ENCODE measurements at regions not wholly inside any gene's neighbourhood (a gene's known extent, or its start where the extent isn't known, plus 50 kb on each side); places are given as distances from the start of the nearest gene placed in this dataset.

- H3K4me3 Mint-ChIP-seq = no peak overlapping the region
Measured at GRCh38 chr22:19615001-19615461, 90.8 kb upstream of the CLDN5 start.

GRCh38 chr22:19615867-19616581, 91.8 kb upstream of the CLDN5 start:
- H3K4me1 ChIP-seq (ENCODE audit: control insufficient read depth in 1 of 2, insufficient read depth in 2 of 2, low read length in 2 of 2) = no peaks in the 10 kb centered on the region
- H3K4me2 ChIP-seq (replicated peaks; ENCODE audit: extremely low read depth, low read length, poor library complexity, severe bottlenecking) = no peak overlapping the region
- no peaks in the 10 kb centered on the region for H3K27me3 ChIP-seq (ENCODE audit: control insufficient read depth in 2 of 2, insufficient read depth in 2 of 2, low read length in 2 of 2)
- no peaks in the 10 kb centered on the region for H3K9me3 ChIP-seq (replicated peaks in 1 of 2; ENCODE audit: control insufficient read depth in 1 of 2, insufficient read depth in 1 of 2, low read length in 2 of 2)
- H3K36me3 ChIP-seq (replicated peaks in 1 of 2; ENCODE audit: control insufficient read depth in 1 of 2, insufficient read depth in 2 of 2, low read length in 2 of 2) = no peaks in the 10 kb centered on the region
- no peak overlapping the region for H3K9ac ChIP-seq (ENCODE audit: insufficient read depth, low read length, poor library complexity, severe bottlenecking)
- H3K4me3 Mint-ChIP-seq = no peak overlapping the region
- intact Hi-C loops (cut with micrococcal nuclease) = no loop called here
- no peak overlapping the region for H3K27ac Mint-ChIP-seq
- no peak overlapping the region for H3K27ac ChIP-seq (ENCODE audit: low read depth in 1 of 2, low read length in 2 of 2)
- peaks cover 4 to 9% (median 5%) of the 10 kb centered on the region in 3 donors for H3K27me3 Mint-ChIP-seq (ENCODE audit: low read depth in 3 of 3)
- no peak for TF ChIP-seq CTCF (IDR thresholded peaks at IDR 0.05)
- peaks cover 5% of the 10 kb centered on the region for H3K4me1 Mint-ChIP-seq
- DNase-seq = no peak
- 89% methylated on average over 4 of the region's 9 CpGs for WGBS (ENCODE audit: insufficient coverage)
- H3K4me3 ChIP-seq (replicated peaks in 1 of 3; ENCODE audit: low read depth in 2 of 3, low read length in 3 of 3) = no peak overlapping the region
- no peaks in the 10 kb centered on the region for H3K79me2 ChIP-seq (ENCODE audit: insufficient read depth, low read length)
- H3K36me3 Mint-ChIP-seq = no peaks in the 10 kb centered on the region
- H3K9me3 Mint-ChIP-seq = no peaks in the 10 kb centered on the region
- H4K20me1 ChIP-seq (ENCODE audit: insufficient read depth, low read length) = no peaks in the 10 kb centered on the region
- H2AFZ ChIP-seq (ENCODE audit: insufficient read depth, low read depth, low read length, poor library complexity, severe bottlenecking) = no peak overlapping the region

More at GRCh38 chr22:19615001-19615461, 90.8 kb upstream of the CLDN5 start:
- Mint-ChIP-seq H3K27ac (no peak overlapping the region), H3K27me3 (ENCODE audit: low read depth in 3 of 3) (peaks cover 3 to 6% (median 4%) of the 10 kb centered on the region in 3 donors), H3K36me3 (no peaks in the 10 kb centered on the region), H3K4me1 (peaks cover 5% of the 10 kb centered on the region), H3K9me3 (no peaks in the 10 kb centered on the region)
- intact Hi-C loops (cut with micrococcal nuclease) = no loop called here
- H2AFZ ChIP-seq (ENCODE audit: insufficient read depth, low read depth, low read length, poor library complexity, severe bottlenecking) = no peak overlapping the region
- no peak for DNase-seq
- H3K36me3 ChIP-seq (replicated peaks in 1 of 2; ENCODE audit: control insufficient read depth in 1 of 2, insufficient read depth in 2 of 2, low read length in 2 of 2) = no peaks in the 10 kb centered on the region
- H3K79me2 ChIP-seq (ENCODE audit: insufficient read depth, low read length) = no peaks in the 10 kb centered on the region
- no peaks in the 10 kb centered on the region for H3K9me3 ChIP-seq (replicated peaks in 1 of 2; ENCODE audit: control insufficient read depth in 1 of 2, insufficient read depth in 1 of 2, low read length in 2 of 2)
- H3K4me3 ChIP-seq (replicated peaks in 1 of 3; ENCODE audit: low read depth in 2 of 3, low read length in 3 of 3) = no peak overlapping the region
- no peak for TF ChIP-seq CTCF (IDR thresholded peaks at IDR 0.05)
- no peak overlapping the region for H3K9ac ChIP-seq (ENCODE audit: insufficient read depth, low read length, poor library complexity, severe bottlenecking)
- no peaks in the 10 kb centered on the region for H4K20me1 ChIP-seq (ENCODE audit: insufficient read depth, low read length)
- no peaks in the 10 kb centered on the region for H3K4me1 ChIP-seq (ENCODE audit: control insufficient read depth in 1 of 2, insufficient read depth in 2 of 2, low read length in 2 of 2)
- H3K4me2 ChIP-seq (replicated peaks; ENCODE audit: extremely low read depth, low read length, poor library complexity, severe bottlenecking) = no peak overlapping the region
- WGBS (ENCODE audit: insufficient coverage) = 90% methylated on average over 11 of the region's 13 CpGs
- no peaks in the 10 kb centered on the region for H3K27me3 ChIP-seq (ENCODE audit: control insufficient read depth in 2 of 2, insufficient read depth in 2 of 2, low read length in 2 of 2)
- H3K27ac ChIP-seq (ENCODE audit: low read depth in 1 of 2, low read length in 2 of 2) = no peak overlapping the region
